Medulla oblongata (tissue), 1 donor: ENCODE measurements at regions not wholly inside any gene's neighbourhood (a gene's known extent, or its start where the extent isn't known, plus 50 kb on each side); places are given as distances from the start of the nearest gene placed in this dataset.
"Not testable (repeated sequence)": the region's sequence is repeated elsewhere in the genome, so short reads cannot be mapped to it uniquely, and the experiment has no call there.

Experiments
- DNase-seq: peaks from one replicate; pipeline ENCODE4 v3.0.0-alpha.2; 2015; ENCODE audit errors: extremely low spot score

- no peak for DNase-seq
These were observed 632.7 kb upstream of the PTCHD4 start for GRCh38 chr6:48743738-48744137.

GRCh38 chr6:48736501-48737206, 625.7 kb upstream of the PTCHD4 start:
- no peak for DNase-seq

- DNase-seq, result no peak
These were observed 624.8 kb upstream of the PTCHD4 start for GRCh38 chr6:48735846-48736245.

GRCh38 chr6:48733581-48733980, 622.6 kb upstream of the PTCHD4 start:
- no peak for DNase-seq

GRCh38 chr6:48714699-48715098, 603.7 kb upstream of the PTCHD4 start:
- no peak for DNase-seq

- no peak for DNase-seq
These were observed 603.3 kb upstream of the PTCHD4 start for GRCh38 chr6:48714250-48714649.

- DNase-seq, result no peak
These were observed 602.6 kb upstream of the PTCHD4 start for GRCh38 chr6:48713612-48714011.

- no peak for DNase-seq
These were observed 595.3 kb upstream of the PTCHD4 start for GRCh38 chr6:48706310-48706709.

GRCh38 chr6:48701572-48701971, 590.6 kb upstream of the PTCHD4 start:
- DNase-seq, result no peak

- DNase-seq, result no peak
These were observed 584.9 kb upstream of the PTCHD4 start for GRCh38 chr6:48695872-48696271.

- DNase-seq, result no peak
These were observed 580.4 kb upstream of the PTCHD4 start for GRCh38 chr6:48691420-48691819.

- no peak for DNase-seq
These were observed 578.5 kb upstream of the PTCHD4 start for GRCh38 chr6:48689498-48689897.

GRCh38 chr6:48678390-48678789, 567.4 kb upstream of the PTCHD4 start:
- no peak for DNase-seq

- no peak for DNase-seq
These were observed 560.5 kb upstream of the PTCHD4 start for GRCh38 chr6:48671505-48671904.

GRCh38 chr6:48670546-48670945, 559.5 kb upstream of the PTCHD4 start:
- DNase-seq, result no peak

- DNase-seq, result no peak
These were observed 556.8 kb upstream of the PTCHD4 start for GRCh38 chr6:48667797-48668196.

GRCh38 chr6:48664826-48665225, 553.8 kb upstream of the PTCHD4 start:
- no peak for DNase-seq

GRCh38 chr6:48658915-48659314, 547.9 kb upstream of the PTCHD4 start:
- DNase-seq, result no peak

- DNase-seq, result no peak
These were observed 530.5 kb upstream of the PTCHD4 start for GRCh38 chr6:48641544-48641943.

- DNase-seq, result not testable (repeated sequence)
These were observed 527.8 kb upstream of the PTCHD4 start for GRCh38 chr6:48638796-48639195.

GRCh38 chr6:48630511-48630910, 519.5 kb upstream of the PTCHD4 start:
- DNase-seq, result no peak

- DNase-seq, result no peak
These were observed 517.3 kb upstream of the PTCHD4 start for GRCh38 chr6:48628316-48628715.

GRCh38 chr6:48626421-48626820, 515.4 kb upstream of the PTCHD4 start:
- DNase-seq, result no peak

- no peak for DNase-seq
These were observed 513.6 kb upstream of the PTCHD4 start for GRCh38 chr6:48624631-48625030.
